ENCODE measurements at regions not wholly inside any gene's neighbourhood (a gene's known extent, or its start where the extent isn't known, plus 50 kb on each side); places are given as distances from the start of the nearest gene placed in this dataset.
A peak's percentile ranks its signal among the peaks of the same experiment; 100 is the strongest.

GRCh38 chrX:116226665-116227484 lies 56.3 kb downstream of the AGTR2 start:
- DNase-seq (ENCODE audit: low read depth in 2 of 2): no peak
- no peak overlapping the region for H3K4me3 ChIP-seq (replicated peaks in 1 of 2; ENCODE audit: low read depth in 2 of 2, low read length in 2 of 2)
- TF ChIP-seq, protein P1, sequence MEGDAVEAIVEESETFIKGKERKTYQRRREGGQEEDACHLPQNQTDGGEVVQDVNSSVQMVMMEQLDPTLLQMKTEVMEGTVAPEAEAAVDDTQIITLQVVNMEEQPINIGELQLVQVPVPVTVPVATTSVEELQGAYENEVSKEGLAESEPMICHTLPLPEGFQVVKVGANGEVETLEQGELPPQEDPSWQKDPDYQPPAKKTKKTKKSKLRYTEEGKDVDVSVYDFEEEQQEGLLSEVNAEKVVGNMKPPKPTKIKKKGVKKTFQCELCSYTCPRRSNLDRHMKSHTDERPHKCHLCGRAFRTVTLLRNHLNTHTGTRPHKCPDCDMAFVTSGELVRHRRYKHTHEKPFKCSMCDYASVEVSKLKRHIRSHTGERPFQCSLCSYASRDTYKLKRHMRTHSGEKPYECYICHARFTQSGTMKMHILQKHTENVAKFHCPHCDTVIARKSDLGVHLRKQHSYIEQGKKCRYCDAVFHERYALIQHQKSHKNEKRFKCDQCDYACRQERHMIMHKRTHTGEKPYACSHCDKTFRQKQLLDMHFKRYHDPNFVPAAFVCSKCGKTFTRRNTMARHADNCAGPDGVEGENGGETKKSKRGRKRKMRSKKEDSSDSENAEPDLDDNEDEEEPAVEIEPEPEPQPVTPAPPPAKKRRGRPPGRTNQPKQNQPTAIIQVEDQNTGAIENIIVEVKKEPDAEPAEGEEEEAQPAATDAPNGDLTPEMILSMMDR (IDR thresholded peaks at IDR 0.05; ENCODE audit: low read depth, low read length): no peak

DNA sequence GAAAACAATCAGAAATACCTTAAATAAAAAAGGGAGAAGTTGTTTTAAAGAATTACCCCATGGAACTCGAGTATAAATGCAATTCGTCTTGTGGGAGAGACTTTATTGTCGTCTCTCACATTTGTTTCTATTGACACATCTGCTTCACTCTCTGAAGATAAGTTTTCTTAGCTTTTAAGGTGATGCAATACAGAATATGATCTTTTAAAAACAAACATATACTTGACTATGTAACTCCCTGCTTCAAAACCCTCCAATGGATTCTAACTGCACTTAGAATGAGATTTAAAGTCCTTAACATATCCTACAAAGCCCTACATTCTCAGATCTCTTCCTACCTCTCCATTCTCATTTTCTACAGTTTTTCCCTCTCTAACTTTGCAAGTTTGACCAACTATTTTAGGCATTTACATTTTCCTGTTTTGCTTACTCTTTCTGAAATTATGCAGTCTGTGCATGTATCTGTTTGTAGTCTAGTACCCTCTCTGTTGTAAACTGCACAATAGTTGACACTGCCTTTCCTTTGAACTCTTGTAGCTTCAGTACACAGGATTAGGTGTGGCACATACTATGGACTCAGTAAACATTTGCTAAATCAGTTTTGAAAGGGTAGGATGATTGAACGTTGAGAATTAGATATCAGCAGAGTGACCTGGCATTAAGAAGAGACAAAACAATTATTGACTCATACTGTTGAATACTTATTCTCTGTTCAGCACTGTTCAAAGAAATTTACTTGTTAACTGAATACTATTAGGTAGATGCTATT lies 59.8 kb downstream of the AGTR2 start:
- DNase-seq (ENCODE audit: low read depth in 2 of 2): peak in 1 of 2 donors; percentile 0
- H3K4me3 ChIP-seq (replicated peaks in 1 of 2; ENCODE audit: low read depth in 2 of 2, low read length in 2 of 2): no peak overlapping the region
- TF ChIP-seq, protein P1 (IDR thresholded peaks at IDR 0.05; ENCODE audit: low read depth, low read length): no peak

GRCh38 chrX:116232833-116233232 lies 62.3 kb downstream of the AGTR2 start:
- TF ChIP-seq, protein P1 (IDR thresholded peaks at IDR 0.05; ENCODE audit: low read depth, low read length): no peak
- peak; percentile 79 to 84 for DNase-seq (ENCODE audit: low read depth in 2 of 2)
- no peak overlapping the region for H3K4me3 ChIP-seq (replicated peaks in 1 of 2; ENCODE audit: low read depth in 2 of 2, low read length in 2 of 2)

GRCh38 chrX:116236666-116237065 lies 66.1 kb downstream of the AGTR2 start:
- TF ChIP-seq, protein P1 (IDR thresholded peaks at IDR 0.05; ENCODE audit: low read depth, low read length): no peak
- no peak overlapping the region for H3K4me3 ChIP-seq (replicated peaks in 1 of 2; ENCODE audit: low read depth in 2 of 2, low read length in 2 of 2)
- no peak for DNase-seq (ENCODE audit: low read depth in 2 of 2)

DNA sequence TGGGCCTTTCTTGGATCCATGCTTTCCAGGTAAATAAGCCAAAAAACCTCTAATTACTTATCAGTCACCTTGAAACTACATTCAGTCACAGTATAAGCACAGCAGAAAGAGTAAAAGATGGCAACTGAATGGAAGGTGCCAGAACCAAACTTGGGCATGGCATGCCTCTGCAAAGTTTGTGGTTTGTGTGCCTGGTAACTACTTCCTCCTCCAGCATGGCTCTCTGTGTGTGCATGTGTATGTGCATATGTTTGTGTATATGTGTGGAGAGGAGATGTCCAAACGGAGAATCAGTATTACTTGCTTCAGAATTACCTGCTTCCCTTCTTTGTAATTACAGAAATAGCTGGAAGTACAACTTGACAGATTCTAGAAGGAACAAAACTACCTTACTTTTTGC lies 67.5 kb downstream of the AGTR2 start:
- no peak for DNase-seq (ENCODE audit: low read depth in 2 of 2)
- TF ChIP-seq, protein P1 (IDR thresholded peaks at IDR 0.05; ENCODE audit: low read depth, low read length): no peak

GRCh38 chrX:116238567-116239255 lies 68.2 kb downstream of the AGTR2 start:
- peak in 1 of 2 donors; percentile 5 for DNase-seq (ENCODE audit: low read depth in 2 of 2)
- H3K4me3 ChIP-seq (replicated peaks in 1 of 2; ENCODE audit: low read depth in 2 of 2, low read length in 2 of 2): no peak overlapping the region
- TF ChIP-seq, protein P1 (IDR thresholded peaks at IDR 0.05; ENCODE audit: low read depth, low read length): no peak

More for the DNA sequence above, 67.5 kb downstream of the AGTR2 start:
- H3K4me3 ChIP-seq (replicated peaks in 1 of 2; ENCODE audit: low read depth in 2 of 2, low read length in 2 of 2): no peak overlapping the region

Data from cardiac fibroblast (primary cell).